ENCODE measurements at regions not wholly inside any gene's neighbourhood (a gene's known extent, or its start where the extent isn't known, plus 50 kb on each side); places are given as distances from the start of the nearest gene placed in this dataset.

DNA sequence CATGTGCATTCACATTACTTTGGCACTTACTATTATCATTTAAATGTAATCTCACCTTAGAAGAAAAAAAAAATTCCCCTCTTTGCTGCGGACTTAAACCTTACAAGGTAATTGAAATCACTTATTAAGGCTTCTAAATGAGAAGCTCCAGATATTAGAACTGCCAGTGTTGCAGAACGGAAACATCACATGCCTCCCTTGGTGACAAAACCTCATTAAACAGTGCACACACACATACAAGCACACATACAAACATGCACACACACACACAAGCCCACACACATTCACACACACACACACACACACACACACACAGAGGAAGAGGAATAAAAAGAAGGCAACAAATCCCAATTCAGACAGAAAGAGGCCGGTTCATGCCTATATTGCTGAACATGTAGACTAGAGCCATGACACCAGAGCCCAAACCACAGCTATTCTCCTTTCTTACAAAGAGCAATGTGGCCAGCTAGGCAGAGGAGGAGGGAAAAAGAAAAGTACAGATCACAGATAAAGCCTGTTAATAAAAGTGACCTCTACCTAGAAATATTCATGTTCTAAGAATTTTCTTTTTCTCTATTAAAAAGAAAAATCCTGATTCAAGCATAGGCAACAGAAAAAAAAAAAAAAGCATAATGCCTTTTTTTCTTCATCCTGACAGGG, 405.2 kb upstream of the FLRT2 start:
- Histone ChIP-seq H3K4me3 (IDR thresholded peaks at IDR 0.05; ENCODE audit: insufficient read depth, low read depth, low read length) (no peak overlapping the region), H3K4me2 (no peak overlapping the region), H3K79me2 (ENCODE audit: insufficient read depth, low read depth) (no peaks in the 10 kb centered on the region), H4K20me1 (ENCODE audit: insufficient read depth) (no peaks in the 10 kb centered on the region), H3K36me3 (ENCODE audit: insufficient read depth) (no peaks in the 10 kb centered on the region), H2AFZ (ENCODE audit: low read depth) (no peak overlapping the region), H3K27ac (no peak overlapping the region), H3K4me1 (ENCODE audit: low read depth, poor library complexity, severe bottlenecking) (peaks cover 10% of the 10 kb centered on the region), H3K27me3 (ENCODE audit: insufficient read depth, low read depth) (no peaks in the 10 kb centered on the region), H3K9ac (no peak overlapping the region)
- TF ChIP-seq, protein P1, sequence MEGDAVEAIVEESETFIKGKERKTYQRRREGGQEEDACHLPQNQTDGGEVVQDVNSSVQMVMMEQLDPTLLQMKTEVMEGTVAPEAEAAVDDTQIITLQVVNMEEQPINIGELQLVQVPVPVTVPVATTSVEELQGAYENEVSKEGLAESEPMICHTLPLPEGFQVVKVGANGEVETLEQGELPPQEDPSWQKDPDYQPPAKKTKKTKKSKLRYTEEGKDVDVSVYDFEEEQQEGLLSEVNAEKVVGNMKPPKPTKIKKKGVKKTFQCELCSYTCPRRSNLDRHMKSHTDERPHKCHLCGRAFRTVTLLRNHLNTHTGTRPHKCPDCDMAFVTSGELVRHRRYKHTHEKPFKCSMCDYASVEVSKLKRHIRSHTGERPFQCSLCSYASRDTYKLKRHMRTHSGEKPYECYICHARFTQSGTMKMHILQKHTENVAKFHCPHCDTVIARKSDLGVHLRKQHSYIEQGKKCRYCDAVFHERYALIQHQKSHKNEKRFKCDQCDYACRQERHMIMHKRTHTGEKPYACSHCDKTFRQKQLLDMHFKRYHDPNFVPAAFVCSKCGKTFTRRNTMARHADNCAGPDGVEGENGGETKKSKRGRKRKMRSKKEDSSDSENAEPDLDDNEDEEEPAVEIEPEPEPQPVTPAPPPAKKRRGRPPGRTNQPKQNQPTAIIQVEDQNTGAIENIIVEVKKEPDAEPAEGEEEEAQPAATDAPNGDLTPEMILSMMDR (conservative IDR thresholded peaks at IDR 0.05; ENCODE audit: low read depth, low read length) = no peak

DNA sequence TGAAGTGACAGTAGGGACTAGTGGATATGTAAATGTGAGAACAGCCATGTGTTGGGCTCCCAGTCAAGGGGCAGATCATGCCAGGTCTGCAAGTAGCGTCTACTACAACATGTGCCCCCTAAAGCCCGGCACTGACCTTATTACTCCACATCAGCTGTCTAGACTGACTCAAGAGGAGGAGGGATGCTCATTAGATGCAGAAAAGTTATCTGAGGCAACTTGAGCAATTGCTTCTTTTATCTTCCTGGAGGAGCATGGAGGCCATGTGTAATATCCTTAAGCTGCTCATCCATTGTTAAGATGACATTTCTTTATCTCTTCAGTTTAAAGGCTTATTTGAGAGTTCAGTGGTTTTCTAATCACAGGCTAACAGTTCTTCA, 404.7 kb upstream of the FLRT2 start:
- no peak overlapping the region for H3K4me3 ChIP-seq (IDR thresholded peaks at IDR 0.05; ENCODE audit: insufficient read depth, low read depth, low read length)
- no peak overlapping the region for H3K4me2 ChIP-seq
- no peaks in the 10 kb centered on the region for H3K79me2 ChIP-seq (ENCODE audit: insufficient read depth, low read depth)
- peaks cover 10% of the 10 kb centered on the region for H3K4me1 ChIP-seq (ENCODE audit: low read depth, poor library complexity, severe bottlenecking)
- H3K27me3 ChIP-seq (ENCODE audit: insufficient read depth, low read depth) = no peaks in the 10 kb centered on the region
- H3K27ac ChIP-seq = no peak overlapping the region
- H2AFZ ChIP-seq (ENCODE audit: low read depth) = no peak overlapping the region
- TF ChIP-seq, protein P1 (conservative IDR thresholded peaks at IDR 0.05; ENCODE audit: low read depth, low read length) = no peak
- no peaks in the 10 kb centered on the region for H4K20me1 ChIP-seq (ENCODE audit: insufficient read depth)
- no peaks in the 10 kb centered on the region for H3K36me3 ChIP-seq (ENCODE audit: insufficient read depth)
- H3K9ac ChIP-seq = no peak overlapping the region

DNA sequence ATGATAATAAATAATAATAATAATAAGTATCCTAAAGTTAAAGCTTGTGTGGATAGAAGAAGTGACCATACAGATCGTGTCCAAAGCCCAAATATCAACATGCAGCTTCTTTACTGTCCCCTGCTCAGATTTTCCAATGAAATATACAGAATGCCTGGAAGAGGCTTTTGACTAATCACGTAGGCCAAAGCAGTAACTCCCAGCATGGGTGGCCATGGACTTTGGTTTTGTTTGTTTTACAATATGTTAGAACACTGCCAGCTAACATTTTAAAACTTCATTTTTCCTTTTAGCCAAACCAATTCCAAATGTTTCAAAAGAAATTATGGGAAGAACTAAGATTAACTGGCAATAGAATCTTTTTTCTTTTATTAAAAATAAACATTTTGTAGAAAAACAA, 400.0 kb upstream of the FLRT2 start:
- TF ChIP-seq, protein P1 (conservative IDR thresholded peaks at IDR 0.05; ENCODE audit: low read depth, low read length) = no peak
- H4K20me1 ChIP-seq (ENCODE audit: insufficient read depth) = no peaks in the 10 kb centered on the region
- H3K79me2 ChIP-seq (ENCODE audit: insufficient read depth, low read depth) = no peaks in the 10 kb centered on the region
- no peaks in the 10 kb centered on the region for H3K27me3 ChIP-seq (ENCODE audit: insufficient read depth, low read depth)
- no peak overlapping the region for H2AFZ ChIP-seq (ENCODE audit: low read depth)
- H3K36me3 ChIP-seq (ENCODE audit: insufficient read depth) = no peaks in the 10 kb centered on the region
- H3K27ac ChIP-seq = no peak overlapping the region
- H3K4me3 ChIP-seq (IDR thresholded peaks at IDR 0.05; ENCODE audit: insufficient read depth, low read depth, low read length) = no peak overlapping the region
- no peaks in the 10 kb centered on the region for H3K4me1 ChIP-seq (ENCODE audit: low read depth, poor library complexity, severe bottlenecking)
- H3K4me2 ChIP-seq = no peak overlapping the region
- no peak overlapping the region for H3K9ac ChIP-seq

DNA sequence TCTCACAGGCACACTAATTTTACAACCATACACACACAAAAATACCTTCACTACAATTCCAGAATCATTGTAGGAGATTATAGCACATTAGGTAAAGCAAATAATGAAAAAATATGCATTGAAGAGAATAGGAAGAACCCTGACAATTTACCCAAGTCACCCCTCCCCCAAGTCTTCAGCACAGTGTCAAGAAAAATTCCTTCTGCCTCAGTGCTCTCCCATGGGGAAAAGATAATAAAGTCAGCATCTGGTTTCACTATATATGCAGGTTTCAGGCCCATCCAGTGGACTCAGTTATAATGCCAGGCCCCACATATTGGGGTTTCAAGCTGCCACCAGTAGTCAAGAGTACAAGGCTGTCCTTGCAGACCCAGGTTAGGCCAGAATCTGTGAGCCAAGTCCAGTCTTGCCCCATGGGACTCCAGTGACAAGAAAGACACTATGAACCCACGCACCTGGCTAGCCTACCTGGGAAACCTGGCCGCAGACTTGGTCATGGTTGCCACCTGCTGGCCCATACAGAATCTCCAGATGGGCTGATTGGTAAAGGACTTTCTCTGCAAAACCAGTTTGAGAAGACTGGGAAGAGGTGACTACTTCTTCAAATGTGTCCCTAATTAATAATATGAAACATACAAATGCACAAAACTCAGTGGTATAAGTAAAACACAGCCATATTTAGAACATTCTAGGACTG, 398.6 kb upstream of the FLRT2 start:
- Histone ChIP-seq H3K36me3 (ENCODE audit: insufficient read depth) (no peaks in the 10 kb centered on the region), H3K4me2 (no peak overlapping the region), H3K27ac (no peak overlapping the region), H3K9ac (no peak overlapping the region), H3K4me1 (ENCODE audit: low read depth, poor library complexity, severe bottlenecking) (no peaks in the 10 kb centered on the region), H3K27me3 (ENCODE audit: insufficient read depth, low read depth) (no peaks in the 10 kb centered on the region), H3K4me3 (IDR thresholded peaks at IDR 0.05; ENCODE audit: insufficient read depth, low read depth, low read length) (no peak overlapping the region), H2AFZ (ENCODE audit: low read depth) (no peak overlapping the region), H3K79me2 (ENCODE audit: insufficient read depth, low read depth) (no peaks in the 10 kb centered on the region), H4K20me1 (ENCODE audit: insufficient read depth) (no peaks in the 10 kb centered on the region)
- TF ChIP-seq, protein P1 (conservative IDR thresholded peaks at IDR 0.05; ENCODE audit: low read depth, low read length) = no peak
